ENCODE measurements at regions not wholly inside any gene's neighbourhood (a gene's known extent, or its start where the extent isn't known, plus 50 kb on each side); places are given as distances from the start of the nearest gene placed in this dataset.
A peak's percentile ranks its signal among the peaks of the same experiment; 100 is the strongest.

GRCh38 chr1:219317762-219318353 lies 144.2 kb downstream of the LYPLAL1 start:
- intact Hi-C loops (cut with DNase I) = no loop called here
- H3K36me3 ChIP-seq (ENCODE audit: control insufficient read depth in 1 of 2, insufficient read depth in 2 of 2, low read length in 1 of 2) = peaks cover 0 to 2% of the 10 kb centered on the region in 2 donors
- no peak overlapping the region for H3K4me3 ChIP-seq (ENCODE audit: low read length in 2 of 2)
- H3K27ac ChIP-seq (ENCODE audit: low read depth in 1 of 2, low read length in 2 of 2) = no peak overlapping the region
- DNase-seq = no peak
- H3K9me3 ChIP-seq (ENCODE audit: control insufficient read depth, low read length) = peaks cover 2% of the 10 kb centered on the region
- H3K27me3 ChIP-seq (ENCODE audit: control insufficient read depth in 1 of 2, insufficient read depth in 2 of 2, low read length in 1 of 2) = no peaks in the 10 kb centered on the region
- WGBS, 2 donors = 88 to 89% methylated on average over 3 of the region's 3 CpGs
- ATAC-seq (ENCODE audit: low FRiP score) = no peak
- H3K4me1 ChIP-seq (ENCODE audit: control insufficient read depth in 1 of 2, insufficient read depth in 2 of 2, low read length in 2 of 2) = no peaks in the 10 kb centered on the region

- peaks cover 0 to 4% of the 10 kb centered on the region in 2 donors for H3K36me3 ChIP-seq (ENCODE audit: control insufficient read depth in 1 of 2, insufficient read depth in 2 of 2, low read length in 1 of 2)
- DNase-seq (no peak), ATAC-seq (ENCODE audit: low FRiP score) (no peak)
- H3K9me3 ChIP-seq (ENCODE audit: control insufficient read depth, low read length) = peaks cover 2% of the 10 kb centered on the region
- no peak overlapping the region for H3K27ac ChIP-seq (ENCODE audit: low read depth in 1 of 2, low read length in 2 of 2)
- WGBS, 2 donors = 45 to 95% methylated on average over 1 of the region's 1 CpG
- no peaks in the 10 kb centered on the region for H3K4me1 ChIP-seq (ENCODE audit: control insufficient read depth in 1 of 2, insufficient read depth in 2 of 2, low read length in 2 of 2)
- H3K27me3 ChIP-seq (ENCODE audit: control insufficient read depth in 1 of 2, insufficient read depth in 2 of 2, low read length in 1 of 2) = no peaks in the 10 kb centered on the region
- intact Hi-C loops (cut with DNase I) = no loop called here
- no peak overlapping the region for H3K4me3 ChIP-seq (ENCODE audit: low read length in 2 of 2)
These were observed 142.4 kb downstream of the LYPLAL1 start for GRCh38 chr1:219316066-219316465.

- no peak overlapping the region for H3K27ac ChIP-seq (ENCODE audit: low read depth in 1 of 2, low read length in 2 of 2)
- H3K4me1 ChIP-seq (ENCODE audit: control insufficient read depth in 1 of 2, insufficient read depth in 2 of 2, low read length in 2 of 2) = no peaks in the 10 kb centered on the region
- WGBS, 2 donors = 93 to 95% methylated on average over 2 of the region's 2 CpGs
- no peaks in the 10 kb centered on the region for H3K27me3 ChIP-seq (ENCODE audit: control insufficient read depth in 1 of 2, insufficient read depth in 2 of 2, low read length in 1 of 2)
- peaks cover 2% of the 10 kb centered on the region for H3K9me3 ChIP-seq (ENCODE audit: control insufficient read depth, low read length)
- no peak overlapping the region for H3K4me3 ChIP-seq (ENCODE audit: low read length in 2 of 2)
- no peak for DNase-seq
- peaks cover 0 to 2% of the 10 kb centered on the region in 2 donors for H3K36me3 ChIP-seq (ENCODE audit: control insufficient read depth in 1 of 2, insufficient read depth in 2 of 2, low read length in 1 of 2)
- intact Hi-C loops (cut with DNase I) = no loop called here
- no peak for ATAC-seq (ENCODE audit: low FRiP score)
These were observed 140.3 kb downstream of the LYPLAL1 start for GRCh38 chr1:219313961-219314360.

- Histone ChIP-seq H3K36me3 (ENCODE audit: control insufficient read depth in 1 of 2, insufficient read depth in 2 of 2, low read length in 1 of 2) (peaks cover 0 to 2% of the 10 kb centered on the region in 2 donors), H3K4me3 (ENCODE audit: low read length in 2 of 2) (no peak overlapping the region), H3K4me1 (ENCODE audit: control insufficient read depth in 1 of 2, insufficient read depth in 2 of 2, low read length in 2 of 2) (no peaks in the 10 kb centered on the region), H3K27me3 (ENCODE audit: control insufficient read depth in 1 of 2, insufficient read depth in 2 of 2, low read length in 1 of 2) (no peaks in the 10 kb centered on the region), H3K9me3 (ENCODE audit: control insufficient read depth, low read length) (peaks cover 2% of the 10 kb centered on the region), H3K27ac (ENCODE audit: low read depth in 1 of 2, low read length in 2 of 2) (no peak overlapping the region)
- DNase-seq (no peak), ATAC-seq (ENCODE audit: low FRiP score) (peak; percentile 66)
- WGBS, 2 donors = 19 to 28% methylated on average over 3 of the region's 3 CpGs
- intact Hi-C loops (cut with DNase I) = no loop called here
These were observed 139.3 kb downstream of the LYPLAL1 start for GRCh38 chr1:219312967-219313366.

- DNase-seq = no peak
These were observed 136.6 kb downstream of the LYPLAL1 start for GRCh38 chr1:219310181-219310728.

GRCh38 chr1:219308367-219308766 lies 134.7 kb downstream of the LYPLAL1 start:
- 97 to 99% methylated on average over 4 of the region's 4 CpGs for WGBS, 2 donors
- Histone ChIP-seq H3K27me3 (ENCODE audit: control insufficient read depth in 1 of 2, insufficient read depth in 2 of 2, low read length in 1 of 2) (no peaks in the 10 kb centered on the region), H3K9me3 (ENCODE audit: control insufficient read depth, low read length) (no peaks in the 10 kb centered on the region), H3K27ac (ENCODE audit: low read depth in 1 of 2, low read length in 2 of 2) (no peak overlapping the region), H3K4me3 (ENCODE audit: low read length in 2 of 2) (no peak overlapping the region), H3K36me3 (ENCODE audit: control insufficient read depth in 1 of 2, insufficient read depth in 2 of 2, low read length in 1 of 2) (peaks cover 0 to 2% of the 10 kb centered on the region in 2 donors), H3K4me1 (ENCODE audit: control insufficient read depth in 1 of 2, insufficient read depth in 2 of 2, low read length in 2 of 2) (no peaks in the 10 kb centered on the region)
- ATAC-seq (ENCODE audit: low FRiP score) = no peak
- intact Hi-C loops (cut with DNase I) = loop anchor here (10.0 kb wide), 4 partner anchors 184 to 964 kb away; partner anchors contain the start of gene TGFB2 (in 1 of the 2)
- DNase-seq = no peak

More at GRCh38 chr1:219310181-219310728, 136.6 kb downstream of the LYPLAL1 start:
- no peak for ATAC-seq (ENCODE audit: low FRiP score)
- no peaks in the 10 kb centered on the region for H3K4me1 ChIP-seq (ENCODE audit: control insufficient read depth in 1 of 2, insufficient read depth in 2 of 2, low read length in 2 of 2)
- no peaks in the 10 kb centered on the region for H3K27me3 ChIP-seq (ENCODE audit: control insufficient read depth in 1 of 2, insufficient read depth in 2 of 2, low read length in 1 of 2)
- no peak overlapping the region for H3K4me3 ChIP-seq (ENCODE audit: low read length in 2 of 2)
- peaks cover 0 to 2% of the 10 kb centered on the region in 2 donors for H3K36me3 ChIP-seq (ENCODE audit: control insufficient read depth in 1 of 2, insufficient read depth in 2 of 2, low read length in 1 of 2)
- H3K9me3 ChIP-seq (ENCODE audit: control insufficient read depth, low read length) = no peaks in the 10 kb centered on the region
- no peak overlapping the region for H3K27ac ChIP-seq (ENCODE audit: low read depth in 1 of 2, low read length in 2 of 2)
- WGBS, 2 donors = 11 to 19% methylated on average over 1 of the region's 1 CpG
- intact Hi-C loops (cut with DNase I) = no loop called here

- DNase-seq = peak; percentile 81 to 89
- no peaks in the 10 kb centered on the region for H3K9me3 ChIP-seq (ENCODE audit: control insufficient read depth, low read length)
- no peaks in the 10 kb centered on the region for H3K27me3 ChIP-seq (ENCODE audit: control insufficient read depth in 1 of 2, insufficient read depth in 2 of 2, low read length in 1 of 2)
- ATAC-seq (ENCODE audit: low FRiP score) = peak; percentile 71
- H3K27ac ChIP-seq (ENCODE audit: low read depth in 1 of 2, low read length in 2 of 2) = peak overlapping the region; percentile 80 to 97
- peak overlapping the region; percentile 28 to 37 for H3K4me3 ChIP-seq (ENCODE audit: low read length in 2 of 2)
- H3K36me3 ChIP-seq (ENCODE audit: control insufficient read depth in 1 of 2, insufficient read depth in 2 of 2, low read length in 1 of 2) = no peaks in the 10 kb centered on the region
- 1 to 5% methylated on average over 9 of the region's 9 CpGs for WGBS, 2 donors
- intact Hi-C loops (cut with DNase I) = loop anchor here (5.0 to 10.0 kb wide), 5 partner anchors 132 to 960 kb away; partner anchors contain the start of genes LYPLAL1 (in 1 of the 2) and TGFB2 (in 1 of the 2)
- H3K4me1 ChIP-seq (ENCODE audit: control insufficient read depth in 1 of 2, insufficient read depth in 2 of 2, low read length in 2 of 2) = peaks cover 0 to 3% of the 10 kb centered on the region in 2 donors
These were observed 130.8 kb downstream of the LYPLAL1 start for GRCh38 chr1:219304227-219305226.

GRCh38 chr1:219302697-219303096 lies 129.0 kb downstream of the LYPLAL1 start:
- ATAC-seq (ENCODE audit: low FRiP score) = no peak

More at GRCh38 chr1:219302697-219303096, 129.0 kb downstream of the LYPLAL1 start:
- Histone ChIP-seq H3K27ac (ENCODE audit: low read depth in 1 of 2, low read length in 2 of 2) (no peak overlapping the region), H3K36me3 (ENCODE audit: control insufficient read depth in 1 of 2, insufficient read depth in 2 of 2, low read length in 1 of 2) (no peaks in the 10 kb centered on the region), H3K27me3 (ENCODE audit: control insufficient read depth in 1 of 2, insufficient read depth in 2 of 2, low read length in 1 of 2) (no peaks in the 10 kb centered on the region), H3K4me1 (ENCODE audit: control insufficient read depth in 1 of 2, insufficient read depth in 2 of 2, low read length in 2 of 2) (peaks cover 0 to 10% of the 10 kb centered on the region in 2 donors), H3K4me3 (ENCODE audit: low read length in 2 of 2) (no peak overlapping the region), H3K9me3 (ENCODE audit: control insufficient read depth, low read length) (no peaks in the 10 kb centered on the region)
- intact Hi-C loops (cut with DNase I) = loop anchor here (5.0 to 10.0 kb wide), 5 partner anchors 130 to 958 kb away; partner anchors contain the start of genes LYPLAL1 (in 1 of the 2) and TGFB2 (in 1 of the 2)
- WGBS, 2 donors = 3 to 6% methylated on average over 1 of the region's 1 CpG
- no peak for DNase-seq
